GM12872 (cell line): ENCODE measurements at regions not wholly inside any gene's neighbourhood (a gene's known extent, or its start where the extent isn't known, plus 50 kb on each side); places are given as distances from the start of the nearest gene placed in this dataset.

Experiments used
- TF ChIP-seq, protein P1 (sequence below): IDR thresholded peaks from 3 replicates; pipeline ENCODE4 v1.5.1; 2011; ENCODE audit warnings: low read depth, mild to moderate bottlenecking, low read length, moderate library complexity; ENCODE audit not compliant: insufficient read depth

DNA sequence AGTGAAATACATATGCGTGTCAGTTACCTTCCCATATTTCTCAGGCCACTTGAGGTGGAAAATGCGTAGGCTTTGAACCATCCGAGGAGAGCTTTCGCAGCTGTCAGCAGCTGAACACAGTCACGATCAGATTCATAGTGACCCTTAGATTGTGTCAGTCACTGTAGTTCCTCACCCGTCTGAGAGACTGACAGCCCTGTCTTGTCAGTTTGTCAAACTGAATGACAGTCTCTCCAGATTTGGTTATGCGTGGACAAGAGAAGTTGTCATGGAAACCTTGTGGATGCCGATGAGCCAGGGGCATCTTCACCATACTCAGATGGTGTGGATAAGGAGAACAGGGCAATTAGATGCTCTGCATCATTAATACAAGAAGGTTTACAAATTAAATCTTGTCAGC is 546.3 kb downstream of the TYW1 start:
- TF ChIP-seq, protein P1, sequence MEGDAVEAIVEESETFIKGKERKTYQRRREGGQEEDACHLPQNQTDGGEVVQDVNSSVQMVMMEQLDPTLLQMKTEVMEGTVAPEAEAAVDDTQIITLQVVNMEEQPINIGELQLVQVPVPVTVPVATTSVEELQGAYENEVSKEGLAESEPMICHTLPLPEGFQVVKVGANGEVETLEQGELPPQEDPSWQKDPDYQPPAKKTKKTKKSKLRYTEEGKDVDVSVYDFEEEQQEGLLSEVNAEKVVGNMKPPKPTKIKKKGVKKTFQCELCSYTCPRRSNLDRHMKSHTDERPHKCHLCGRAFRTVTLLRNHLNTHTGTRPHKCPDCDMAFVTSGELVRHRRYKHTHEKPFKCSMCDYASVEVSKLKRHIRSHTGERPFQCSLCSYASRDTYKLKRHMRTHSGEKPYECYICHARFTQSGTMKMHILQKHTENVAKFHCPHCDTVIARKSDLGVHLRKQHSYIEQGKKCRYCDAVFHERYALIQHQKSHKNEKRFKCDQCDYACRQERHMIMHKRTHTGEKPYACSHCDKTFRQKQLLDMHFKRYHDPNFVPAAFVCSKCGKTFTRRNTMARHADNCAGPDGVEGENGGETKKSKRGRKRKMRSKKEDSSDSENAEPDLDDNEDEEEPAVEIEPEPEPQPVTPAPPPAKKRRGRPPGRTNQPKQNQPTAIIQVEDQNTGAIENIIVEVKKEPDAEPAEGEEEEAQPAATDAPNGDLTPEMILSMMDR, result no peak

- TF ChIP-seq, protein P1, result no peak
These were observed 550.7 kb downstream of the TYW1 start for GRCh38 chr7:67547183-67547907.

GRCh38 chr7:67549126-67549525 is 552.5 kb downstream of the TYW1 start:
- TF ChIP-seq, protein P1, result no peak

DNA sequence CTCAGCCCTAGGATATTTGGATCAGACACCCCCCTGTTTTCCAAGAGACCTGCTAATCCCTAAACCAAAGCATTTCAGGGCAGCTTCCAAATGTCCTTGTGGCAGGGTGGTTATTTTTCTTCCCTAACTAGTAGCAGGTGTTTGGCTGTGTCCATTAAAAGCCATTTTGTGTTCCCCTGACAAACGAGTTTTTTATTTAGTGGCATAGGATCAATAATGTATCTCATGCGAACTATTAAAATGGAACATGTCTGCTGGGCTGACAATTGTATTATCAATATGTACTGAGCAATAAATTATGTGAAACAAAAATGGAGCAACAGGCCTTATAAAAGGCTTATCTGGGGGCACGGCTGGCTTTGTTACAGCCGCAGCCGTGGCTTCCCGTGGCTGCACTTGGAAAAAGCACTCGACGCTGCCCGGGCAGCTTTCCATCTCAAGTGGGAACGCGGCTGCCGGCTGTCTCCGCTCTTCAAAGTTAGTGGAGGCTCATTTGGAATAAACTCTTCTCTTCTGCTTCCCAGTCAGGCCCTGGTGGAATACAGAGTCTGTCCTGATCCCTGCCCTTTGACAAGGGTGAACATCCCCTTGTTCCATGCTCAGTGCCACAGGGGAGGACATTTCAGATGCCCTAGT is 554.3 kb downstream of the TYW1 start:
- TF ChIP-seq, protein P1, result no peak

- TF ChIP-seq, protein P1, result no peak
These were observed 556.1 kb downstream of the TYW1 start for GRCh38 chr7:67552738-67553137.

DNA sequence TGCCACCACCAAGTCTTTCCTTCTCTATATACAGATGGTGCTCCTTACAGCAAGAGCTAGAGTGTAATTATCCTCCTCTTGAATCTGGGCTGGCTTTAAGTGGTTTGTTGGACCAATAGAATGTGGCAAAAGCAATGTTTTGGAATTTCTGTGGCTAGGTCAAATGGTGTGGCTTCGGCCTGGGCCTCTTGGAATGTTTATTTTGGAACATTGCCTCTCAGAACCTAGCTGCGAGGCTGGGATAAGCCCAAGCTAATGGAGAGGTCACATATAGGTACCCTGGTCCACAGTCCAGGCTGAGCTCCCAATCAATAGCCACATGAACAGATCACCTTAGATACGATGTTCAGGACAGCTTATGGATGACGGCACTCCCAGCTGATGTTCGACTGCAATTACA is 556.7 kb downstream of the TYW1 start:
- TF ChIP-seq, protein P1, result no peak

GRCh38 chr7:67554986-67555385 is 558.4 kb downstream of the TYW1 start:
- TF ChIP-seq, protein P1, result no peak
